ENCODE measurements at regions not wholly inside any gene's neighbourhood (a gene's known extent, or its start where the extent isn't known, plus 50 kb on each side); places are given as distances from the start of the nearest gene placed in this dataset.

DNA sequence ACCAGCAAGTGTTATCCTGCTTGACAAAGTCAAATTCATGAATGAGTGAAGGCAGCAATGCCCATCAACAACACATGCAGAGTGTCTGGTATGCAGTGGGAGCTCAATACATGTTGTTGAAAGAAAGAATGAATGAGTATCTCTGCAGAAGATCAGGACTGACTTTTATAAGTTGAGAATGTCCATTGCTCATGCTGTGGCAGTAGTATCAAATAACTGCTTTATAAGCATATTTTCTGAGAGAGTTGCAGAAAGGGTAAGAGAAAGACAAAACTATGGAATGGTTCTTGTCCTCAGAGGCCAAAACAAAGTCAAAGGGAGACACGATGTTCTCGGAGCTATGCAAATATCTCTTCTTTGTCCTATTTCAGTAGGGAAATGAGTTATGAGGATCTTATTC, 288.7 kb downstream of the LMX1A start:
- TF ChIP-seq, protein P1, sequence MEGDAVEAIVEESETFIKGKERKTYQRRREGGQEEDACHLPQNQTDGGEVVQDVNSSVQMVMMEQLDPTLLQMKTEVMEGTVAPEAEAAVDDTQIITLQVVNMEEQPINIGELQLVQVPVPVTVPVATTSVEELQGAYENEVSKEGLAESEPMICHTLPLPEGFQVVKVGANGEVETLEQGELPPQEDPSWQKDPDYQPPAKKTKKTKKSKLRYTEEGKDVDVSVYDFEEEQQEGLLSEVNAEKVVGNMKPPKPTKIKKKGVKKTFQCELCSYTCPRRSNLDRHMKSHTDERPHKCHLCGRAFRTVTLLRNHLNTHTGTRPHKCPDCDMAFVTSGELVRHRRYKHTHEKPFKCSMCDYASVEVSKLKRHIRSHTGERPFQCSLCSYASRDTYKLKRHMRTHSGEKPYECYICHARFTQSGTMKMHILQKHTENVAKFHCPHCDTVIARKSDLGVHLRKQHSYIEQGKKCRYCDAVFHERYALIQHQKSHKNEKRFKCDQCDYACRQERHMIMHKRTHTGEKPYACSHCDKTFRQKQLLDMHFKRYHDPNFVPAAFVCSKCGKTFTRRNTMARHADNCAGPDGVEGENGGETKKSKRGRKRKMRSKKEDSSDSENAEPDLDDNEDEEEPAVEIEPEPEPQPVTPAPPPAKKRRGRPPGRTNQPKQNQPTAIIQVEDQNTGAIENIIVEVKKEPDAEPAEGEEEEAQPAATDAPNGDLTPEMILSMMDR (conservative IDR thresholded peaks at IDR 0.05; ENCODE audit: low read depth, low read length): no peak
- TF ChIP-seq EZH2 (IDR thresholded peaks at IDR 0.05; ENCODE audit: low read length, unreplicated experiment) (no peak), EZH2phosphoT487 (IDR thresholded peaks at IDR 0.05; ENCODE audit: borderline replicate concordance, low read length) (no peak)

All from PC-3 (cell line).